GM20000 (cell line): ENCODE measurements at regions not wholly inside any gene's neighbourhood (a gene's known extent, or its start where the extent isn't known, plus 50 kb on each side); places are given as distances from the start of the nearest gene placed in this dataset.

Source experiments
- DNase-seq: peaks from one replicate; pipeline ENCODE4 v3.0.0; 2012; ENCODE audit warnings: low spot score
- CTCF ChIP-seq: IDR thresholded peaks from 2 replicates; pipeline ENCODE4 v1.5.1; 2012; ENCODE audit warnings: mild to moderate bottlenecking, control low read depth; ENCODE audit errors: extremely low read depth, missing control alignments

GRCh38 chr3:31284776-31285175 is 247.9 kb upstream of the STT3B start:
- TF ChIP-seq CTCF: no peak
- DNase-seq: no peak

GRCh38 chr3:31285833-31286486 is 246.8 kb upstream of the STT3B start:
- TF ChIP-seq CTCF: no peak
- DNase-seq: no peak

DNA sequence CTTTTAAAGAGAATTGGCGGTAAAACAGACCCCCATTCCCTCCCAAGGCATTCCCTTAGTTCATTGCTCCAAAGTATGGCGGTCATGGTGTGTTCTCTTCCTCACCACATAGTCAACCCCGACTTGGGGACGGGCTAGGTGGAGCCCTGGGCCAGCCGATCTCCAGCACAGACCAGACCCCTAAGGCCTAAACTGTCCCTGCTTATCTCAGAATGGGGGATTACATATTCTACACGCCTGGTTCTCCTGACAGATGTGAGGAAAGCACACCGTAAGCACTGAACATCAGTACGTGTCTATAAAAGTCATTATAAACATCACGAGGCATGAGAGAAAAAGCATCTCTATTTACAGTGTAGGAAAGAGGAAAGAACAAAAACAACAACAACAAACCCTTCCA is 244.5 kb upstream of the STT3B start:
- no peak for TF ChIP-seq CTCF
- no peak for DNase-seq

DNA sequence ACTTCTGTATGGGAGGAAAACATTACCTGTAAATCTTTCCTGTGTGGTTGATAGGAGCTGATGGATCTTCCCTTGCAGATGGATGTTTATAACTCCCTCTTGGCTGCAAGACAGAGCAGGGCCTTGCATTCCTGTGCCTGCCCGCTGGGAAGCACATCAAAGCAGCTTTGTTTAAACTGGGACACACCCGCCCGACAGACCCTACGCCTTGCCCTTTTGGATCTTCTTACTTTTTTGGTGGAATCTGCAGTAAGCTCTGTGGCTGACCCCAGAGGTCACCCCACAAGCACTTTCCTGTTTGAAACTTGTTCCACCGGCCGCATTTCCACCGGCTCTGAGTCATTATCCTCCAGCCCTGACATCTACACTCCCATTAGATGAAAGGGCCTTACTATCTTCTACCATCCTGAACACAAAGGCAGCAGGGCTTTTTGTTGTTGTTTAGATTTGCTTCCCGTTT is 244.1 kb upstream of the STT3B start:
- TF ChIP-seq CTCF: no peak
- no peak for DNase-seq

DNA sequence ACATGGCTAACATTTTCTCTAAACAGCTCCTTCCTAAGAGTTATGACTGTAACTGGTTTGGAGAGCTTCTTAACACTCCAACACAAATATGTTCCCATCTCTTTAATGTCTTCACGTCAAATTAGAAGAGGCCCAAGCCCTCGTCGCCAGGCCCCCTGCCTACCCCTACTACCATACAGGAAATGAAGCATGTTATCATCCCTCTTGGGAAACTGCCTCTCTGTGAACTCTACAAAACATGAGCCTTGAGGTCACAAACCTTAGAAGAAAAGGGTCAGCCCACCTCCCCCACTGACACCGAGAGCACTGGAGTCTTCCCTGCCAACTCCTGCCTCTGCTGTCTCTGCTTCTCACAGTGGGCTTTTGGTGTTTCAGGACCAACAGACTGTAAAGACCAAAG is 243.1 kb upstream of the STT3B start:
- no peak for DNase-seq
- no peak for TF ChIP-seq CTCF

GRCh38 chr3:31290046-31290445 is 242.7 kb upstream of the STT3B start:
- no peak for TF ChIP-seq CTCF
- DNase-seq: no peak

DNA sequence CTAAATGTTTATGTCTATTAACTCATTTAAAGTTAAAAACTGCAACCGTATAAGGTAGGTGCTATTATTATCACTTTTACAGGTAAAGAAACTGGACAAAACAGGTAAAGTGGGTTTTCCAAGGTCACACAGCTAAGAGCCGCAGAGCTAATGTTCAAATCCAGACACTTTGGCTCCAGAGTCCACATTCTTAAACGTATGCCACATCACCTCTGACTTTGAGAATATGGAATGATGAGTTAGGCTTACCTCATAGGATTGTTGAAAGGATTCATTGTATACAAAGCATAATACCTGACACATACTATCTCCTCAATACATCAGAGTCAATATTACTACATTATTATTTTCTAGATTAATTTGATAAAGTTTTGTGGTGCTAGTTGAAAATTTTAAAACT is 240.9 kb upstream of the STT3B start:
- DNase-seq: no peak
- no peak for TF ChIP-seq CTCF
